Lung microvascular endothelial cell (primary cell): ENCODE measurements at regions not wholly inside any gene's neighbourhood (a gene's known extent, or its start where the extent isn't known, plus 50 kb on each side); places are given as distances from the start of the nearest gene placed in this dataset.

Experiments
- DNase-seq, 2 donors: peaks; one replicate each; pipeline versions ENCODE4 v3.0.0 to v3.0.0-alpha.2; 2010; ENCODE audit warnings: low read depth in 2 of 2

GRCh38 chr7:10662982-10663884 lies 310.4 kb upstream of the PHF14 start:
- no peak for DNase-seq

- DNase-seq = no peak
These were observed 301.5 kb upstream of the PHF14 start for GRCh38 chr7:10672186-10672585.

- no peak for DNase-seq
These were observed 296.5 kb upstream of the PHF14 start for GRCh38 chr7:10677211-10677610.

- no peak for DNase-seq
These were observed 295.9 kb upstream of the PHF14 start for GRCh38 chr7:10677668-10678232.

- DNase-seq = no peak
These were observed 289.1 kb upstream of the PHF14 start for GRCh38 chr7:10684606-10685005.

- DNase-seq = no peak
These were observed 288.6 kb upstream of the PHF14 start for GRCh38 chr7:10685040-10685439.

GRCh38 chr7:10688544-10688943 lies 285.1 kb upstream of the PHF14 start:
- DNase-seq = no peak

- DNase-seq = no peak
These were observed 277.6 kb upstream of the PHF14 start for GRCh38 chr7:10696064-10696463.

GRCh38 chr7:10703059-10703458 lies 270.6 kb upstream of the PHF14 start:
- no peak for DNase-seq

- no peak for DNase-seq
These were observed 269.7 kb upstream of the PHF14 start for GRCh38 chr7:10703981-10704380.

- DNase-seq = no peak
These were observed 269.0 kb upstream of the PHF14 start for GRCh38 chr7:10704653-10705052.

GRCh38 chr7:10706875-10707493 lies 266.7 kb upstream of the PHF14 start:
- DNase-seq = no peak

GRCh38 chr7:10707519-10707918 lies 266.2 kb upstream of the PHF14 start:
- DNase-seq = no peak

- DNase-seq = no peak
These were observed 265.2 kb upstream of the PHF14 start for GRCh38 chr7:10708447-10708846.

GRCh38 chr7:10718768-10719167 lies 254.9 kb upstream of the PHF14 start:
- no peak for DNase-seq

- no peak for DNase-seq
These were observed 253.6 kb upstream of the PHF14 start for GRCh38 chr7:10720042-10720441.

- no peak for DNase-seq
These were observed 252.4 kb upstream of the PHF14 start for GRCh38 chr7:10721289-10721688.

- DNase-seq = no peak
These were observed 249.8 kb upstream of the PHF14 start for GRCh38 chr7:10723832-10724231.

GRCh38 chr7:10724449-10724848 lies 249.2 kb upstream of the PHF14 start:
- DNase-seq = no peak

GRCh38 chr7:10727636-10728035 lies 246.0 kb upstream of the PHF14 start:
- DNase-seq = no peak

GRCh38 chr7:10731253-10731773 lies 242.4 kb upstream of the PHF14 start:
- no peak for DNase-seq

- DNase-seq = no peak
These were observed 239.9 kb upstream of the PHF14 start for GRCh38 chr7:10733747-10734146.

GRCh38 chr7:10734595-10734994 lies 239.1 kb upstream of the PHF14 start:
- no peak for DNase-seq
